Lung (tissue), 11 donors: ENCODE measurements at regions not wholly inside any gene's neighbourhood (a gene's known extent, or its start where the extent isn't known, plus 50 kb on each side); places are given as distances from the start of the nearest gene placed in this dataset.
A peak's percentile ranks its signal among the peaks of the same experiment; 100 is the strongest.

Experiments used
- ATAC-seq: fragments of 200-7000 bp; cut with Tn5 transposase; one replicate; pipeline ENCODE4 v1.9.1; 2020; ENCODE audit warnings: moderate number of reproducible peaks; ENCODE audit not compliant: insufficient read depth, low FRiP score
- DNase-seq, 3 donors: peaks; one replicate each; pipeline ENCODE4 v3.0.0-alpha.2; 2013 to 2017
- H3K27ac ChIP-seq, 2 donors: one replicate each; pipeline ENCODE4 v1.5.1; 2013; ENCODE audit warnings: mild to moderate bottlenecking in 2 of 2, moderate library complexity in 2 of 2, control low read depth in 1 of 2, inconsistent platforms in 1 of 2, low read depth in 1 of 2, low read length in 1 of 2
- H3K27me3 ChIP-seq, 3 donors: one replicate each; pipeline ENCODE4 v1.5.1; 2013; ENCODE audit warnings: low read length in 2 of 3; ENCODE audit not compliant: control insufficient read depth in 3 of 3, insufficient read depth in 3 of 3
- H3K36me3 ChIP-seq, 4 donors: one replicate each; pipeline ENCODE4 v1.5.1; 2013; ENCODE audit warnings: low read length in 4 of 4, mild to moderate bottlenecking in 1 of 4, moderate library complexity in 1 of 4; ENCODE audit not compliant: control insufficient read depth in 4 of 4, insufficient read depth in 4 of 4
- H3K4me1 ChIP-seq, 5 donors: one replicate each; pipeline ENCODE4 v1.5.1; 2013; ENCODE audit warnings: low read length in 5 of 5, mild to moderate bottlenecking in 2 of 5, moderate library complexity in 1 of 5; ENCODE audit not compliant: control insufficient read depth in 5 of 5, insufficient read depth in 5 of 5
- H3K4me3 ChIP-seq: one replicate; pipeline ENCODE4 v1.5.1; 2013; ENCODE audit warnings: mild to moderate bottlenecking, control low read depth, moderate library complexity
- H3K9ac ChIP-seq, 2 donors: one replicate each; pipeline ENCODE4 v1.5.1; 2013; ENCODE audit warnings: low read length in 2 of 2, control low read depth in 1 of 2; ENCODE audit not compliant: insufficient read depth in 1 of 2
- H3K9me3 ChIP-seq, 4 donors: one replicate each; pipeline ENCODE4 v1.5.1; 2013; ENCODE audit warnings: low read length in 3 of 4, mild to moderate bottlenecking in 1 of 4, moderate library complexity in 1 of 4; ENCODE audit not compliant: control insufficient read depth in 4 of 4, insufficient read depth in 3 of 4
- CTCF ChIP-seq: IDR thresholded peaks from 2 replicates; pipeline ENCODE4 v1.5.1; 2012; ENCODE audit warnings: mild to moderate bottlenecking; ENCODE audit errors: control extremely low read depth, extremely low read depth
- WGBS, 2 donors: extraction: QIAGEN DNeasy Blood & Tissue Kit; methylation state at CpG; one replicate each; pipeline ENCODE4 v1.1.7; 2013; 5-methylcytosine and 5-hydroxymethylcytosine counted together
- donor health status: control.
- donor health status: control.
- donor health status: Bipolar disorder and iron deficiency.
- donor health status: healthy.
- donor health status: DM: yes; HTN: yes; CAD: no.

GRCh38 chr15:69834267-69834666, 263.4 kb downstream of the TLE3 start:
- Histone ChIP-seq H3K27ac (no peak overlapping the region), H3K9me3 (no peaks in the 10 kb centered on the region), H3K27me3 (no peaks in the 10 kb centered on the region), H3K4me3 (no peak overlapping the region), H3K4me1 (peaks cover 0 to 13% (median 0%) of the 10 kb centered on the region in 5 donors), H3K36me3 (no peaks in the 10 kb centered on the region), H3K9ac (no peak overlapping the region)
- TF ChIP-seq CTCF = no peak
- DNase-seq (no peak), ATAC-seq (no peak)
- WGBS, 2 donors = 90 to 92% methylated on average over 5 of the region's 5 CpGs

GRCh38 chr15:69834761-69835160, 263.0 kb downstream of the TLE3 start:
- peak; percentile 52 to 60 (median 55) for DNase-seq
- ATAC-seq = no peak
- no peaks in the 10 kb centered on the region for H3K9me3 ChIP-seq
- no peaks in the 10 kb centered on the region for H3K27me3 ChIP-seq
- no peaks in the 10 kb centered on the region for H3K36me3 ChIP-seq
- 47 to 67% methylated on average over 3 of the region's 3 CpGs for WGBS, 2 donors
- H3K4me1 ChIP-seq = peaks cover 0 to 13% (median 0%) of the 10 kb centered on the region in 5 donors
- no peak for TF ChIP-seq CTCF
- no peak overlapping the region for H3K9ac ChIP-seq
- no peak overlapping the region for H3K4me3 ChIP-seq
- H3K27ac ChIP-seq = no peak overlapping the region

- no peak for DNase-seq
- WGBS, 2 donors = 65 to 82% methylated on average over 3 of the region's 3 CpGs
- Histone ChIP-seq H3K27ac (no peak overlapping the region), H3K4me3 (no peak overlapping the region), H3K27me3 (no peaks in the 10 kb centered on the region), H3K36me3 (no peaks in the 10 kb centered on the region), H3K4me1 (peaks cover 0 to 13% (median 0%) of the 10 kb centered on the region in 5 donors), H3K9me3 (no peaks in the 10 kb centered on the region), H3K9ac (no peak overlapping the region)
- no peak for ATAC-seq
- no peak for TF ChIP-seq CTCF
Observed at GRCh38 chr15:69836048-69836447, 261.7 kb downstream of the TLE3 start.

- Histone ChIP-seq H3K27ac (no peak overlapping the region), H3K27me3 (no peaks in the 10 kb centered on the region), H3K9ac (no peak overlapping the region), H3K4me1 (peaks cover 0 to 13% (median 0%) of the 10 kb centered on the region in 5 donors), H3K4me3 (no peak overlapping the region), H3K36me3 (no peaks in the 10 kb centered on the region), H3K9me3 (no peaks in the 10 kb centered on the region)
- 75 to 76% methylated on average over 10 of the region's 10 CpGs for WGBS, 2 donors
- ATAC-seq = no peak
- DNase-seq = no peak
- TF ChIP-seq CTCF = no peak
Observed at GRCh38 chr15:69836526-69837230, 261.0 kb downstream of the TLE3 start.
